ENCODE measurements at regions not wholly inside any gene's neighbourhood (a gene's known extent, or its start where the extent isn't known, plus 50 kb on each side); places are given as distances from the start of the nearest gene placed in this dataset.
"Not testable (repeated sequence)": the region's sequence is repeated elsewhere in the genome, so short reads cannot be mapped to it uniquely, and the experiment has no call there.

DNA sequence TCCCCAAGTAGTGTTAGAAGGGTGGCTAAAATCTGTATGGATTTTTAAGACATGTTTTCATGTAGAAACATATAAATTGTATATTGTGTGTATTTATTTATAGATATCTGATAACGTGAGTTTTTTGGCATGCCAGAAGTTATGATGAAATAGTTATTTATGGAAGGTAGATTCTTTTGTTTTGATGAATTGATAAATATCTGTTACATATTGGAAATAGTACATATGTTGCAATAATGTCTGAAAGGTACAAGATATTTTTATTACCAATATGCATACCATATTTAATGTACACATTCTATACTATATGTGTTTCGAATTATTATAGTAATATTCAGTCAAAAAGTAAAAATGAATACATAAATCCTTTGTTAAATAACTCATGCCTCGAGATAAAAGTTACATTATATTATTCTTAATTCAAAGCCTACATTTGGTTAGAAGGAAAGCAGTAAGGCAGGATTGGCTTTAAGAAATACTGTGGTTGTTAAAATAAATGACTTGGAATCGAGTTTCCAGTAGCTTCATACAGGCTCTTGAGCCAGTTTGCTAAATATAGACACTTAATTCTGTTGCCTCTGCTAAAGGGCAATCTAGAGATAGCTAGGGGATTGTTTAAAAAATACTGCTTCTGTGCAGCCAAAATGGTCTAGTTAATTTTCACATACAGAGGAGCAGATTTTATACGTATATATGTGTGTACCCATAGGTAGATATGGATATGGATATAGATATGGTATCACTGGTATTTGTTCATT is 1175.1 kb upstream of the B3GALT2 start:
- DNase-seq (ENCODE audit: low spot score) (no peak), FAIRE-seq (no peak)

DNA sequence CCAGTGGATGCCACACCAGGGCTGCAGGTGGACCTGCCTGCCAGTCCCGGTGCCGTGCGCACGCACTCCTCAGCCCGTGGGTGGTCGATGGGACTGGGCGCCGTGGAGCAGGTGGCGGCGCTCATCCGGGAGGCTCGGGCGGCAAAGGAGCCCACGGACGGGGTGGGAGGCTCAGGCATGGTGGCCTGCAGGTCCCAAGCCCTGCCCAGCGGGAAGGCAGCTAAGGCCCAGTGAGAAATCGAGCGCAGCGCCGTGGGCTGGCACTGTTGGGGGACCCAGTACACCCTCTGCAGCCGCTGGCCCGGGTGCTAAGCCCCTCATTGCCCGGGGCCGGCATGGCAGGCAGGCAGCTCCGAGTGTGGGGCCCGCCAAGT is 1171.8 kb upstream of the B3GALT2 start:
- DNase-seq (ENCODE audit: low spot score): no peak
- FAIRE-seq: no peak

DNA sequence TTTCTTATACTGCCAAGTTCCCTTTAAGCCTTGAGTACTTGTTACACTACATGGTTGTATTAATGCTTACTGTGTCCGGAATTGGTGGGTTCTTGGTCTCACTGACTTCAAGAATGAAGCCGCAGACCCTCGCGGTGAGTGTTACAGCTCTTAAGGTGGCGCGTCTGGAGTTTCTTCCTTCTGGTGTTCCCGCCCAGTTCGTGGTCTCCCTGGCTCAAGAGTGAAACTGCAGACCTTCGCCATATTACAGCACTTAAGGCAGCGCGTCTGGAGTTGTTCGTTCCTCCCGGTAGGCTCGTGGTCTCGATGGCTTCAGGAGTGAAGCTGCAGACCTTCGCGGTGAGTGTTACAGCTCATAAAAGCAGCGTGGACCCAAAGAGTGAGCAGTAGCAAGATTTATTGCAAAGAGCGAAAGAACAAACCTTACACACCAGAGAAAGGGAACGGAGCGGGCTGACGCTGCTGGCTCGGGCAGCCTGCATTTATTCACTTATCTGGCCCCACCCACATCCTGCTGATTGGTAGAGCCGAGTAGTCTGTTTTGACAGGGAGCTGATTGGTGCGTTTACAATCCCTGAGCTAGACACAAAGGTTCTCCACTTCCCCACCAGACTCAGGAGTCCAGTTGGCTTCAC is 1171.3 kb upstream of the B3GALT2 start:
- not testable (repeated sequence) for FAIRE-seq; DNase-seq (ENCODE audit: low spot score)

DNA sequence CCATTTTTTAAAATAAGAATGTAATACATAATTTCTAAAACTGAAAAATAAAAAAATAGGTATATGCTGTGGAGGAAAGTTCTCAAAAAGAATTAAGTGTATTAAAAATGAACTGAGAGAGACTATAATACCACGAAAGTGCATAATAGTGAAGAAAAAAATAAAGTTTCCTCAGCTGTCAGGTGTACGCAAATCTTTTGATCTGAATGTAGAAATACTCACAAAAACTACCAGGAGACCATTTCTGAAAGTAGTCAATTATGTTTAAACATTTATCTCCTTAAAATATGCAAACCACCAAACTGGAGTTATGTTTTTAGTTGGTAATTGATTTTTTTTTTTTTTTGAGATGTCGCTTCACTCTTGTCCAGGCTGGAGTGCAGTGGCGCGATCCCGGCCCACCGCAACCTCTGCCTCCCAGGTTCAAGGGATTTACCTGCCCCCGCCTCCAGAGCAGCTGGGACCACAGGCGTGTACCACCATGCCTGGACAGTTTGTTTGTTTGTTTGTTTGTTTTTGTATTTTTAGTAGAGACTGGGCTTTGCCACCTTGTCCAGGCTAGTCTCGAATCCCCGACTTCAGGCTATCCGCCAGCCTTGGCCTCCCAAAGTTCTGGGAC is 1169.2 kb upstream of the B3GALT2 start:
- no peak for FAIRE-seq

DNA sequence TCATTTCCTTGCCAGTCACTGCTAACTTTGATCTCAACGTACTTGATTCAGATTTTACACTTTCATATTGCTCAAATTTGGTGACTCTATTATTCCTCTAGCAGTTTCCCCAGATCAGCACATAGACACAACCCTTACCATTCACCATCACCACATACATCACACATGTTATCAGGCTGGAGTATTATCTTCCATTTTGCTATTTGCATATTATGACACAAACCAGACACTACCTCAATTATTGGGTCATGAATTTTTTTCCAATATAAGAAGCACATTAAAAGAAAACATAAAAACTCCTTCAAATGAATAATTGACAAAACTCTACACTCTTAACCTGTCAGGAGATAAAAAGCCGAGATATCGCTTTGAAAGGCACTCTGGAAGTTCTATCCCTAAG is 1166.7 kb upstream of the B3GALT2 start:
- DNase-seq (ENCODE audit: low spot score) (no peak), FAIRE-seq (no peak)

More for the DNA sequence above, 1169.2 kb upstream of the B3GALT2 start:
- DNase-seq (ENCODE audit: low spot score): no peak

DNA sequence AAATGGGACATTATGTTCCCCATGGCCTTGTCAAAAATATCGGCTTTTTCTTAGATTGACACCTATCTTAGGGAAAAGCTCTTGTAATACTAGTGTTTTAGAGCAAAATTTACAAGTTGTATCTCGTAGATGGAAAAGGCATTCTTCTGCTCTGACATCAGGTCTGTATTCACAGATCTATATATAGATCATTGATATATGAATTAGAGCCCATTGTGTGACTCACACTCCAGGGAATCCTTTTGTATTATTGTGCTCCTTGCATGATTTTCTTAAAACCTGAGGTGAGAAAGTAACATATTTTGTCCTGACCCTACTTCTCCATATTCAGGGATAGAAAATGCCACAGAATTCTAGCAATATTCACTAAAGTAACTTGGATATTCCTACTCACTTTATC is 1160.8 kb upstream of the B3GALT2 start:
- FAIRE-seq (no peak), DNase-seq (ENCODE audit: low spot score) (no peak)

DNA sequence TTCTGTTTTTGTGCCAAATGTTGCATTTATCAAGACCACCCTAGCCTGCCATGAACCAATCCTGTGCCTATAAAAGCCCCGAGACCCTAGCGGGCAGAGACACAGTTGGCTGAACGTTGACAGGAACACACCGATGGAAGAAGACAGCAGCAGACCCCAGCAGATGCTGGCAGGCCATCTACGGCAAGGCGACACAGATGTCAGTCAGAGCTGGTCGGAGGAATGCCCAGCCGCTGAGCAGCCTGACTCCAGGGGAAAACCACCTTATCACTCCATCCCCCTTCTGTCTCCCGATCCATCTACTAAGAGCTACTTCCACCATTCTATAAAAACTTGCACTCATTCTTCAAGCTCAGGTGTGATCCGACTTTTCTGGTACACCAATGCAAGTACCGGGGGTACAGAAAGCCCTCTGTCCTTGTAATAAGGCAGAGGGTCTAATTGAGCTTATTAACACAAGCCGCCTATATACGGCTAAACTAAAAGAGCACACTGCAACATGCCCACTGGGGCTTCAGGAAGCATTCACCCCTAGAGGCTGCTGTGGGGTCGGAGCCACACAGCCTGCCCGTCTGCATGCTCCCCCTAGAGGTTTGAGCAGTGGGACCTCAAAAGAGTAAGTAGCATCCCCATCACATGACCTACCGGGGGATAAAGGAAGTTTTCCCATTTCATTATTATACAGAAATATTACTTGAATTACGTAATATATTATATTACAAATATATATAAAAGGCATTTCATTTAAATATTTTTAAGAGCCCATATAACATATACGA is 1156.3 kb upstream of the B3GALT2 start:
- DNase-seq (ENCODE audit: low spot score): no peak

DNA sequence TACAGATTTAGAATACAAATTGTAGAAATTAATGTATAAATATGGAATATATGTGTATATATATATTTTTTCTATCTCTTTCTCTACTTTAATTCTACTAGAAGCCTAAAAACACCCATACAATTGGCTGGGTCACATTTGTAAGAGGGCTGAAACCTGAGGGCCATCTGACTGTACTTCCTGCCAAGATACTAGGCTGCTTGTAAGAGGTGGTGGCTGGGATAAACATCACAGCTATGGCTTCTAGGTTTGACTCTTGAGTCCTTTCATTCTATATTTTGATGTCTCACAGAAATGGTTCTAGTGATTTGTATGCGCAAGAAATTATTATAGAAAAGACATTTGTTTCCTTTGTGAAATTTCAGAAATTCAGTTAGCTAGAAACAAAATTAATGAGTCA is 1155.2 kb upstream of the B3GALT2 start:
- FAIRE-seq (no peak), DNase-seq (ENCODE audit: low spot score) (no peak)

More for the DNA sequence above, 1156.3 kb upstream of the B3GALT2 start:
- no peak for FAIRE-seq

DNA sequence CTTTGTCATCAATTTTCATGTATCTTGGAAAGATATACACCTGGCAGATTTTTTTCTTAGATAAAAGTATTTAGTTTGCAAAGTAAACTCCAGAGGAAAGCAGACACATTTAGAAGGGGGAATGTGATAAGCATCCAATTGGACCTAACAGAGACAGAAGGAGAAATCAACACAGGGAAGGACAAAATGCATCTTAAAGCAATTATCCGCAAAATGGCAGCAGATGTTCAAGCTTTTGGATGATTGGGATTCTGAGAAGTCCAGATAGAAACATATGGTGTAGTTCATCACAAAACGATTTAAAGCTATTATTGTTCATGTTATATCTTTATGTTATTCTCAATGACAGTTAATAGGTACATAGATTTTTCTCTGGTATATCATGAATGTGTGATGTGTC is 1153.1 kb upstream of the B3GALT2 start:
- FAIRE-seq (no peak), DNase-seq (ENCODE audit: low spot score) (no peak)

DNA sequence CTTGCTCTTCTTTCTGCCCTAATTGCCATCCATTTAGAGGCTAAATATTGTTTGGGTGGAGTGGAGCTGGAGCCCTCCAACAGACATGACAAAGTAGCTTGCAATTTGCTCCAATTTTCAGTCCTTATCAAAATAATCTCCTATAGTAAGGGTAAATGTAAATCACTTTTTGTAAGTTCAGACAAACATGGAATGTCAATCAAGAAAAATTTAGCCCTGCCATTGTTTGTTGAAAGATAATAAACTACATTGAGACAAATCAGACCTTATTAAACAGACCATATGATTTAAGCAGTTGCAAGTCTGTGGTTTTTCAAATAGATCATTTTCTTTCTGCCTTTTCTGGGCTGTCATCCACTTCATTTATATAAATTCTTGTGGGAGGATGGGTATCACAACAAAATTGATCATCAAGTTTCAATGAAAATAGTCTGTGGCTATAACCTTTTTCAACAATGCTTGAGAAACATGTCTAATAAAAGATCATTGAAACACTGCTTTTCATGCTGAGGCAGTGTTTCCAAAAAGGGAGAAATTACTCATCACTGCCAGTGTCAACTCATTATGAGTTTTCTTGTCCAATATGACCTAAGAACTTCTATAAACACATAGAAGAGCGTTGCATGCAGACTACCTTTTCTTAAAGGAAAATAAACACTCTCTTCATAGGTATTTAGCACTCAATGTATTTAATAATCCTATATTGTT is 1152.0 kb upstream of the B3GALT2 start:
- DNase-seq (ENCODE audit: low spot score): no peak
- FAIRE-seq: no peak

DNA sequence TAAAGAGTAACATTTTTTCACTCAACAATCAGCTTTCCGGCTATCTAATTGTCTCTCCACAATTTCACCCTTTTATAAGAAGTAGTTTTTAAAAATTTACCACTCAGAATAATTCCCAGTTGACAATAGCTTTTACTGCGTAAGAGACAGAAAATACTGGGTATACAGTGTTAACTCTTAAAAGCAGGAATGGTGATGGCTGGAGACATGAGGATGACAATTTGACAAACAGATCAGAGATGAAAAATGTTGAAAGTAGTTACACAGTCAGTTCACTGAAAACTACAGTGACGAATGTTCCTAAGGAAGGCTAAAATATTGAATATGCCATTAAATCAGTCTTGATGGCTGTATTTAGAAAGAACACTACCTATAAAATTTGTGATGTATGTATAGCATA is 1146.8 kb upstream of the B3GALT2 start:
- no peak for FAIRE-seq

DNA sequence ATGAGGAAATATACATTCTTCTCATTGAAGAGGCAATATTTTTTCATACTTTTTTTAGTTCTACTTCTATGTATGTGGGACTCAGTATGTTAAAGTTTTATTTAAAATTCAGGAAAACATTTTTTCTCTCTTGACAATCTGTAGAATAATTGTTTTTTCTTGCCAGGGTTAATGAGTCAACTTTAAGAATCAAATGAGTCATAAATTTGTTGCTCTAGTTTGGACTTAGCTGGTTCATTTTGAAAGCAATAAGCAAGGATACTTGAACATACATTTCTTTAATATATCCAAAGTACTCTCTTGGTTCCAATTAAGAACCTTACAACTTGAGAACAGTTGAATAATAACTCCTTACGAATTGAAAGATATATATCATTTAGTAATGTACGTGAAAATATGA is 1145.3 kb upstream of the B3GALT2 start:
- DNase-seq (ENCODE audit: low spot score) (no peak), FAIRE-seq (no peak)

More for the DNA sequence above, 1146.8 kb upstream of the B3GALT2 start:
- DNase-seq (ENCODE audit: low spot score): no peak

DNA sequence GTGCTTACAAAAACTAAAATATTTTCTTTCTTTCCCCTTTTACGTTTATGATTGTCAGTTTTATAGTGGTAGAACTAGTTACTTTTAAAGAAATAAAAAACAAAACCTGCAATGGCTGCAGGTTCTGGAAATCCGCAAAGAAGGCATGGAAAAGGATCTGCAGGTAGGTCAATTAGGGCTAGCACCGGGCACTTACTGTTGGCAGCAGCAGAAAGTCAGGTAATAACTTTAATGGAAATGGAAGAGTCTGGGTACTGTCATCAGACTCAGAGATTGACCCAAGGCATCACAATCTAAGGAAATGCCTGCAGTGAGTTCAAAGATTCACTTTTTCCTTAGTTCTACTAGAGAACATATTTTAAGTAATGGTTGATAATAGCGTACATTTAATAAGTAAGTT is 1136.3 kb upstream of the B3GALT2 start:
- FAIRE-seq (no peak), DNase-seq (ENCODE audit: low spot score) (no peak)

DNA sequence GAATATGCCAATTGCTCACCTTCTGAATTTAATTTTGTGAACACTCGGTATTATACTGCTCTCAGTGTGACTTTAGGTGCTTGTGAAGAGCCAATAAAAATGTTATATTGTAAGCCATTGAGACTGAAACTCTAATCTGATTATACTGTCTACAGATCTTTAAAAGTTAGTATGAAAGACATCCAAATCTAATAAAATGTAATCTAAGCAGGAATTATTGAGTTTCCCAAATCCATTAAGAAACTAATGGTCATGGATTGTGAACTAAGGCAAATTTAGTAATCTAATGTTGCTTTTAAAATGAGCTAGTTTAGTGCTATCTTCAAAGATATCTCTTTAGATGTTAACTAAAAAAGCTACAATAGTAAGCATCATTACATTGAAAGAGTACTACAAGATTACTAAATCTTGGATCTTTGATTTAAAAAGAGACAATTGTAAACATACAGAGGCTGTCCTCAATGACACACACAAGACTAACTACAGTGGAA is 1132.4 kb upstream of the B3GALT2 start:
- no peak for FAIRE-seq

DNA sequence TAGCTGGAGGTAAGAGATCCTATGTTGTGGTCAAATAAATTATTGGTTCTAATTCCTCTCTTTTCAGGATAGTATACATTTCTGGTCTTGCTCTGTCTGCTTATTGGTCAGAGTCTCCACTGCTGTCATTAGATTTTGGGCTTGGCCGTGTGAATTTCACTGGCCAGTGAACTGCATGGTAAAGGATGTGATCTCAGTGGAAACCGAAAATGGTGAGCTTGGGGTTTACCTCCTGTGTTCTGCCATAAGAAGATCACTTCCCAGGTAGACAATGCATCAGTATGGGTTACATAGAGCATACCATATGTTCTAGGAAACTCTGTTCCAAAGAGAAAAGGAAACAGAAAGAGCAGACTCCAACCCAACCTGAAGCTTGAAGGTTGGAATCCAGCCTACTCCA is 1123.3 kb upstream of the B3GALT2 start:
- no peak for DNase-seq (ENCODE audit: low spot score)
- FAIRE-seq: no peak

More for the DNA sequence above, 1132.4 kb upstream of the B3GALT2 start:
- no peak for DNase-seq (ENCODE audit: low spot score)

DNA sequence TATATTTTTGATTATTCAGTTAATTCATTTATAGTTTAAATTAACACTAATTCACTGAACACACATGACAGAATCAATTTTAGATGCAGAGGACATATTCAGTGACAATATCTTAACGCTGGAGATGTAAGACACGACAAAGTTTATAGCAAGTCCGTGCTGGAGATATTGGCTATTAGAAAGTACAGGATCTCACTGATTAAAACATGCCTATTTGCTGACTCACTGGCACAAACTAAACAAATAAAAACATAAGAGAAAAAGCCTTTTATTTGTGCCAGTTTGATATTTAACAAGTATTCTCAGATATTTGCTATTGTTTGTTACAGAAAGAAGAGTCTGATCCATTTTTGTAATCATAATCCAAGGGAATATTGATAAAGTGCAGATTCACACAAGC is 1122.9 kb upstream of the B3GALT2 start:
- FAIRE-seq (no peak), DNase-seq (ENCODE audit: low spot score) (no peak)

DNA sequence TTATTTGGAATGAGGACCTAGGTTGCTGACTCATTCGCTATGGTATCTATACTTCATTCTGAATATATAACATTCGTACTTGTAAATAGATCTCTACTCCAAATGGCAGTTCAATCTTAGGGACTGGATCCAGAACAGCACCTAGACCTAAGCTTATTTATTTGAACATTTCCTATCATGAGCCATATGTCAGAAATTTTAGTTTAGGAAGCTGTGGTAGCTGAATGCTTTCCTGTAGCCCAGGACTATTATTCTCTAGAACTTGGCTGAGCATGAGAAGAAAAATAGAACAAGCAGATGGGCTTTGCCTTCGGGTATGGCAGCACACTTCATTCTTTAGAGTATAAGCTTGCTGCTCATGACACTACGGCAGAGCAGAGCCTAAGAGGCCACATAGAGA is 1114.4 kb upstream of the B3GALT2 start:
- DNase-seq (ENCODE audit: low spot score) (no peak), FAIRE-seq (no peak)

DNA sequence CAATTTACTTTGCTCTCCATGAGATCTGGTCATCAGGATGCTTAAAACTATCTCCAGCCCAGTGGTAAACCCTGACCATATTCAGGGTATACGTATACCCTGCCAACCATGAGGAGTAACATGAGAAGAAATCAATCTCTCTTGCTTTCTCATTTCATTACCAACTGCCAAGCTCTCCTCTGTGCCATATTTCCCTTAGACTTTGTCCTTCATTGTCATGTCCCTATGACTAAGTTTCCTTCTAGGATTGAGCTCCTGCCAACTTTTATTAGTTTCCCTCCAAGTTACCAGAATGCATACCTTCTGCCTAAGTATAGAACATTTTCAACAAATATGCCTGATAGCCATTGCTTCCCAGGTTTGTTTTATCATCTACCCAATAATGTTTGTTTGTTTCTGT is 1113.9 kb upstream of the B3GALT2 start:
- no peak for FAIRE-seq
- no peak for DNase-seq (ENCODE audit: low spot score)

DNA sequence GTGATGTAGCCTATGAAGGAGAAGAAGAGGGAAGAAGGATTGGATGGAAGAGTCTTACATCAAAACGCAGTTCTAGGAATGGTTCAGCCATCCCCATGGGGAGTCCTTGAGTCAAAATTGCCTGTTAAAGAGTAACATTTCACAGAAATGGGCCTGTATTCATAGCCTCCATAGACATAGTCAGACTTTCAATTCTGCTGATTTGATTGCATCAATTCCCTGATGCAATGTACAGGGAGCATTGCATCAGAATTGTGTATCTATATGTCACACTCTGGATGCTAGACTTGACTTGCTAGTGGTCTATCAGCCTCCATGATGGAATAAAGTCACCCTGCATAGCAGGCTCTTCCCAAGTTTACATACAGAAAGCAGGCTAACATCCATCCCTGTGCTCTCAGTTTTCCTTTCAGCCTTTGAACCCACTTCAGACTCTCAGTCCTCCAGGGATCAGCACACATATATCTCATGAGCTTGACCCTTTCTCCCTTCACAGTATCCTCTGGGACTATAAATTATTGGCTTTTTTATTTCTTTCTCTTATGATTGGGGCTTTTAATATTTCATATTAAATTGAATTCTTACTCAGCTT is 1111.7 kb upstream of the B3GALT2 start:
- FAIRE-seq (no peak), DNase-seq (ENCODE audit: low spot score) (no peak)

DNA sequence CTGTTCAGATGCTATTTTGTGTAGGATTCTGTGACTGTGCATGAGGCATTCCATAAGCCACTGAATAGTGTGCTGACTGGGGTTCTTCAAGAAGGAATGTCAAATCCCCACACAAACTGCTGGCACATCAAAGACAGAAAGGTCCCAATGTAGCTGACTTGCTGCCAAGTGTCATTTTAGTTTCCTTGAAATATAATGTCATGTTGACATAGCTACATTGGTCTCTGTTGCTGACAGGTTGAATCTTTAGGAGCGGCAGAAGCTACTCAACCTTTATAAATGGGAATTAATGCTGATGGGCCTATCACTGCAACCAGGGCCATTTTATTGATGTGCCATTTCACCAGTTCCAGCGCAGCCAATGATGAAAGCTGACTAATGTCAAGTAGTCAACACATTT is 1110.7 kb upstream of the B3GALT2 start:
- DNase-seq (ENCODE audit: low spot score) (no peak), FAIRE-seq (no peak)

DNA sequence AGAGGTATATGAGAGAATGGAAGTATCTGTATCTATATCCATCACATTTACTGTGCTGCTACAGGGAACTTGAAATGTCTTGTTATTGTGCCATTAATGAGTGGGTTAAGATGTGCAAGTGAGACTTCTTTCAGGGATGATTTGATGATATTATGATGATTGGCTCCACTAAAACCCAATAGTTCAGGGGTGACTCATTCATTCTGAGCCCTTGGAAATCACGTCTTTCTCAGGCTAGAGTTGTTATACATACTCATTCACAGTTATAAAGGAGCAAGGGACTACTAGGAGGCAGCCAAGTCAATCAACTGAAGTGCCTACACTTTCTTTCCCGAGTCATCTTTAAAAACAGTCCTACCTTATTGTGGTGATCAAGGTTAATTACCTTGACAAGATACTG is 1109.8 kb upstream of the B3GALT2 start:
- DNase-seq (ENCODE audit: low spot score) (no peak), FAIRE-seq (no peak)

Measured in RCC 7860 (cell line).